MM.1S (cell line): ENCODE measurements at regions not wholly inside any gene's neighbourhood (a gene's known extent, or its start where the extent isn't known, plus 50 kb on each side); places are given as distances from the start of the nearest gene placed in this dataset.

ENCODE experiments used
- EZH2phosphoT487 ChIP-seq: fragments of 300-600 bp; sonication (generic); IDR thresholded peaks from 2 replicates; pipeline ENCODE4 v1.6.1; 2018; ENCODE audit warnings: antibody characterized with exemption, low read length
- TF ChIP-seq, protein P1 (sequence below): fragments of 300-600 bp; sonication (generic); IDR thresholded peaks from 2 replicates; pipeline ENCODE4 v1.5.1; 2016; ENCODE audit warnings: antibody characterized with exemption, low read length, mixed read lengths

DNA sequence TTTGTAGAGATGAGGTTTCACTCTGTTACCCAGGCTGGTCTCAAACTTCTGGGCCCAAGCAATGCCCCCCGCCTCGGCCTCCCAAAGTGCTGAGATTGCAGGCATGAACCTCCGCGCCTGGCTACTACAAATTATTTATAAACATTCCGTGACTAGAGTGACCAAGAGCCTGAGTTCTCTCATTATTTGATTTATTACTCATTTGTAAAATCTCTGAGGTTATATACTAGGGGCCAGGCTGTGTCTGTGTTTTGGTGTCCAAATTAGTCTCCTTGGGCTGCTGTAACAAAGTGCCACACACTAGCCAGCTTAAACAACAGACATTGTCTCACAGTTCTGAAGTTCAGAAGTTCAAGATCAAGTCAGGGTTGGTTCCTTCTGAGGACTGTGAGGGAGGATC lies 70.8 kb upstream of the ELAC2 start:
- TF ChIP-seq, protein P1, sequence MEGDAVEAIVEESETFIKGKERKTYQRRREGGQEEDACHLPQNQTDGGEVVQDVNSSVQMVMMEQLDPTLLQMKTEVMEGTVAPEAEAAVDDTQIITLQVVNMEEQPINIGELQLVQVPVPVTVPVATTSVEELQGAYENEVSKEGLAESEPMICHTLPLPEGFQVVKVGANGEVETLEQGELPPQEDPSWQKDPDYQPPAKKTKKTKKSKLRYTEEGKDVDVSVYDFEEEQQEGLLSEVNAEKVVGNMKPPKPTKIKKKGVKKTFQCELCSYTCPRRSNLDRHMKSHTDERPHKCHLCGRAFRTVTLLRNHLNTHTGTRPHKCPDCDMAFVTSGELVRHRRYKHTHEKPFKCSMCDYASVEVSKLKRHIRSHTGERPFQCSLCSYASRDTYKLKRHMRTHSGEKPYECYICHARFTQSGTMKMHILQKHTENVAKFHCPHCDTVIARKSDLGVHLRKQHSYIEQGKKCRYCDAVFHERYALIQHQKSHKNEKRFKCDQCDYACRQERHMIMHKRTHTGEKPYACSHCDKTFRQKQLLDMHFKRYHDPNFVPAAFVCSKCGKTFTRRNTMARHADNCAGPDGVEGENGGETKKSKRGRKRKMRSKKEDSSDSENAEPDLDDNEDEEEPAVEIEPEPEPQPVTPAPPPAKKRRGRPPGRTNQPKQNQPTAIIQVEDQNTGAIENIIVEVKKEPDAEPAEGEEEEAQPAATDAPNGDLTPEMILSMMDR, result no peak
- no peak for TF ChIP-seq EZH2phosphoT487
